ENCODE measurements at regions not wholly inside any gene's neighbourhood (a gene's known extent, or its start where the extent isn't known, plus 50 kb on each side); places are given as distances from the start of the nearest gene placed in this dataset.

- TF ChIP-seq CTCF (IDR thresholded peaks at IDR 0.05; ENCODE audit: insufficient read depth, low read length, poor library complexity, severe bottlenecking), result no peak
- TF ChIP-seq EZH2phosphoT487 (conservative IDR thresholded peaks at IDR 0.05; ENCODE audit: low read length), result no peak
- Histone ChIP-seq H3K9ac (ENCODE audit: low read length) (no peak overlapping the region), H3K27ac (ENCODE audit: low read depth, low read length) (no peak overlapping the region)
Measured at GRCh38 chr9:115192280-115192679, 74.3 kb upstream of the TNC start.

GRCh38 chr9:115192835-115193525, 75.0 kb upstream of the TNC start:
- TF ChIP-seq EZH2phosphoT487 (conservative IDR thresholded peaks at IDR 0.05; ENCODE audit: low read length) (no peak), CTCF (IDR thresholded peaks at IDR 0.05; ENCODE audit: insufficient read depth, low read length, poor library complexity, severe bottlenecking) (no peak)
- Histone ChIP-seq H3K4me2 (ENCODE audit: low read depth, low read length, poor library complexity, severe bottlenecking) (no peak overlapping the region), H3K27me3 (ENCODE audit: low read length) (no peaks in the 10 kb centered on the region), H3K9me2 (replicated peaks; ENCODE audit: insufficient read depth, low read length) (no peaks in the 10 kb centered on the region), H4K20me1 (ENCODE audit: low read depth, low read length) (no peaks in the 10 kb centered on the region), H3K9ac (ENCODE audit: low read length) (no peak overlapping the region), H3K4me3 (ENCODE audit: insufficient read depth, low read length, poor library complexity, severe bottlenecking) (no peak overlapping the region), H2AFZ (ENCODE audit: low read depth, low read length, severe bottlenecking) (no peak overlapping the region), H3F3A (ENCODE audit: insufficient read depth) (no peaks in the 10 kb centered on the region), H3K27ac (ENCODE audit: low read depth, low read length) (no peak overlapping the region), H3K79me2 (ENCODE audit: insufficient read depth, low read length) (no peaks in the 10 kb centered on the region), H3K9me3 (ENCODE audit: insufficient read depth, low read length) (no peaks in the 10 kb centered on the region), H3K36me3 (ENCODE audit: low read length) (no peaks in the 10 kb centered on the region)

More at GRCh38 chr9:115192280-115192679, 74.3 kb upstream of the TNC start:
- Histone ChIP-seq H3K4me3 (ENCODE audit: insufficient read depth, low read length, poor library complexity, severe bottlenecking) (no peak overlapping the region), H2AFZ (ENCODE audit: low read depth, low read length, severe bottlenecking) (no peak overlapping the region), H3K9me3 (ENCODE audit: insufficient read depth, low read length) (no peaks in the 10 kb centered on the region), H3F3A (ENCODE audit: insufficient read depth) (no peaks in the 10 kb centered on the region), H3K9me2 (replicated peaks; ENCODE audit: insufficient read depth, low read length) (no peaks in the 10 kb centered on the region), H3K36me3 (ENCODE audit: low read length) (no peaks in the 10 kb centered on the region), H4K20me1 (ENCODE audit: low read depth, low read length) (no peaks in the 10 kb centered on the region), H3K4me2 (ENCODE audit: low read depth, low read length, poor library complexity, severe bottlenecking) (no peak overlapping the region), H3K27me3 (ENCODE audit: low read length) (no peaks in the 10 kb centered on the region), H3K79me2 (ENCODE audit: insufficient read depth, low read length) (no peaks in the 10 kb centered on the region)

- H3K4me2 ChIP-seq (ENCODE audit: low read depth, low read length, poor library complexity, severe bottlenecking), result no peak overlapping the region
- TF ChIP-seq EZH2phosphoT487 (conservative IDR thresholded peaks at IDR 0.05; ENCODE audit: low read length), result no peak
- TF ChIP-seq CTCF (IDR thresholded peaks at IDR 0.05; ENCODE audit: insufficient read depth, low read length, poor library complexity, severe bottlenecking), result no peak
- no peak overlapping the region for H2AFZ ChIP-seq (ENCODE audit: low read depth, low read length, severe bottlenecking)
- H3K9me2 ChIP-seq (replicated peaks; ENCODE audit: insufficient read depth, low read length), result no peaks in the 10 kb centered on the region
- no peaks in the 10 kb centered on the region for H3K9me3 ChIP-seq (ENCODE audit: insufficient read depth, low read length)
- H4K20me1 ChIP-seq (ENCODE audit: low read depth, low read length), result no peaks in the 10 kb centered on the region
- no peak overlapping the region for H3K9ac ChIP-seq (ENCODE audit: low read length)
- no peaks in the 10 kb centered on the region for H3F3A ChIP-seq (ENCODE audit: insufficient read depth)
- H3K27me3 ChIP-seq (ENCODE audit: low read length), result no peaks in the 10 kb centered on the region
- H3K36me3 ChIP-seq (ENCODE audit: low read length), result no peaks in the 10 kb centered on the region
- H3K79me2 ChIP-seq (ENCODE audit: insufficient read depth, low read length), result no peaks in the 10 kb centered on the region
- H3K4me3 ChIP-seq (ENCODE audit: insufficient read depth, low read length, poor library complexity, severe bottlenecking), result no peak overlapping the region
- H3K27ac ChIP-seq (ENCODE audit: low read depth, low read length), result no peak overlapping the region
Measured at GRCh38 chr9:115193777-115194176, 75.8 kb upstream of the TNC start.
